ENCODE measurements at regions not wholly inside any gene's neighbourhood (a gene's known extent, or its start where the extent isn't known, plus 50 kb on each side); places are given as distances from the start of the nearest gene placed in this dataset.

DNA sequence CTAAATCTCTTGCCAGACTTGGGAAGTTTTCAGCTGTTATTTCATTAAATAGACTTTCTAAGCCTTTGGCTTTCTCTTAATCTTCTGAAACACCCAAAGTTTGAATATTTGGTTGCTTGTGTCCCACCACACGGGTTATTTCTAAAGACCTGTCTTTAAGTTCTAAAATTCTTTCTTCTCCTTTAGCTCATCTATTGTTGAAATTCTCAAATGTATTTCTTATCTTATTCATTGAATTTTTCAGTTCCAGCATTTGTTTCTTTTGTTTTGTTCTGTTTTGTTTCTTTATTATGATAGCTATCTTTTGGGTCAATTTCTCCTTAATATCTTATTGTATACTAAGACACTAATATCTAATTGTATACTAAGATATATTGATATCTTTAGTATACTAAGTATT lies 97.0 kb downstream of the ARRDC4 start:
- Histone ChIP-seq H3K36me3 (no peaks in the 10 kb centered on the region), H3K9me3 (peaks cover 9 to 13% of the 10 kb centered on the region in 2 donors), H3K4me3 (no peak overlapping the region), H3K27me3 (no peaks in the 10 kb centered on the region), H3K27ac (no peak overlapping the region), H3K4me1 (no peaks in the 10 kb centered on the region)
- 64 to 83% methylated on average over 1 of the region's 1 CpG for WGBS, 2 donors (ENCODE audit: low coverage in 1 of 2)
- no peak for DNase-seq
- TF ChIP-seq POLR2A (IDR thresholded peaks at IDR 0.05) = no peak
- TF ChIP-seq, protein P1, sequence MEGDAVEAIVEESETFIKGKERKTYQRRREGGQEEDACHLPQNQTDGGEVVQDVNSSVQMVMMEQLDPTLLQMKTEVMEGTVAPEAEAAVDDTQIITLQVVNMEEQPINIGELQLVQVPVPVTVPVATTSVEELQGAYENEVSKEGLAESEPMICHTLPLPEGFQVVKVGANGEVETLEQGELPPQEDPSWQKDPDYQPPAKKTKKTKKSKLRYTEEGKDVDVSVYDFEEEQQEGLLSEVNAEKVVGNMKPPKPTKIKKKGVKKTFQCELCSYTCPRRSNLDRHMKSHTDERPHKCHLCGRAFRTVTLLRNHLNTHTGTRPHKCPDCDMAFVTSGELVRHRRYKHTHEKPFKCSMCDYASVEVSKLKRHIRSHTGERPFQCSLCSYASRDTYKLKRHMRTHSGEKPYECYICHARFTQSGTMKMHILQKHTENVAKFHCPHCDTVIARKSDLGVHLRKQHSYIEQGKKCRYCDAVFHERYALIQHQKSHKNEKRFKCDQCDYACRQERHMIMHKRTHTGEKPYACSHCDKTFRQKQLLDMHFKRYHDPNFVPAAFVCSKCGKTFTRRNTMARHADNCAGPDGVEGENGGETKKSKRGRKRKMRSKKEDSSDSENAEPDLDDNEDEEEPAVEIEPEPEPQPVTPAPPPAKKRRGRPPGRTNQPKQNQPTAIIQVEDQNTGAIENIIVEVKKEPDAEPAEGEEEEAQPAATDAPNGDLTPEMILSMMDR (IDR thresholded peaks at IDR 0.05) = no peak
- no peak for TF ChIP-seq POLR2AphosphoS5 (IDR thresholded peaks at IDR 0.05)
- TF ChIP-seq EP300 (IDR thresholded peaks at IDR 0.05; ENCODE audit: low read depth) = no peak
- in situ Hi-C loops (cut with MboI; ENCODE audit: low pct_ligation_motif_present in 1 of 4, low pct_unique_long_range_greater_than_20kb in 1 of 4, low sequenced_read_pairs in 3 of 4) = no loop called here
- intact Hi-C loops (cut with DNase I; ENCODE audit: low total_unique reads) = no loop called here

DNA sequence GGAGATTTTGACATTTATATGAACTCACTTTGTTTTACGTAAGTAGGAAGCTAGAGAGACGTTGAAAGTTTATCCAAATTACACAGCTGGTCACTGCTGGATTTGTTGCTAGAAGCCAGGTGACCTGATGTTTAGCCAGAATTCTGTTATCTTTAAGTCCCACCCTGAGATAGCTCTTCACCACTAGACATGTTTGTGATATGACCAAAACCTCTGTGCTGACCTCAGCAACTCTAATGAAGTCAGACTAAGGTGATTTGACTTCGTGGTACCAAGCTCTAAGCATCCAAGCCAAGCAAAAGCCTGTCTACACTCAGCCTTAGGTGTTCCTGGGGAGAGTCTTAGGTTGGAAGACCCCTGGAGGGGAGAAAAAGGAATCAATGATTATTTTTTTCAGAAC lies 102.4 kb downstream of the ARRDC4 start:
- H3K27me3 ChIP-seq = no peaks in the 10 kb centered on the region
- 66 to 100% methylated on average over 1 to 3 of the region's 3 CpGs for WGBS, 2 donors (ENCODE audit: low coverage in 1 of 2)
- no peak overlapping the region for H3K4me3 ChIP-seq
- in situ Hi-C loops (cut with MboI; ENCODE audit: low pct_ligation_motif_present in 1 of 4, low pct_unique_long_range_greater_than_20kb in 1 of 4, low sequenced_read_pairs in 3 of 4) = no loop called here
- peaks cover 4 to 5% of the 10 kb centered on the region in 2 donors for H3K9me3 ChIP-seq
- no peaks in the 10 kb centered on the region for H3K4me1 ChIP-seq
- DNase-seq = no peak
- H3K27ac ChIP-seq = no peak overlapping the region
- H3K36me3 ChIP-seq = no peaks in the 10 kb centered on the region
- TF ChIP-seq POLR2AphosphoS5 (IDR thresholded peaks at IDR 0.05) (no peak), EP300 (IDR thresholded peaks at IDR 0.05; ENCODE audit: low read depth) (no peak), POLR2A (IDR thresholded peaks at IDR 0.05) (no peak)
- TF ChIP-seq, protein P1 (IDR thresholded peaks at IDR 0.05) = no peak
- intact Hi-C loops (cut with DNase I; ENCODE audit: low total_unique reads) = no loop called here

DNA sequence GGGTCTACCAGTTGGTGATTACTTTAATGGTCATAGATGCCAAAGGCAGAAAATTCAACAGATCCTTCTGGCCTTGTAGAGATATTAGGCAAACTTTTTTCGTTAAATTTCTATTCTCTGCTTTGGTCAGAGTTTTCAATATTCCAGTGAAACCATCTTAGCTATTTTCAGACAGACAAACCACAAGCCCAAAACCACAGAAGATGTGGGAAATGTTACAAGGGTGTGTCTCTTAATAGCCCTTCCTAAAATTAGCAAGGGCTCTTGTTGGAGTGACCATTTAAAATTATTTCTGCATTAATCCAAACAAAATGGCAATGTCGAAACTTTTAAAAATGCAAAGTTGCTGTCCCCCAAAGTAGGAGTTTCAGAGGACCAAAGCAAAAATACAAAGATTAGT lies 102.8 kb downstream of the ARRDC4 start:
- 52 to 64% methylated on average over 2 of the region's 2 CpGs for WGBS, 2 donors (ENCODE audit: low coverage in 1 of 2)
- H3K36me3 ChIP-seq = no peaks in the 10 kb centered on the region
- in situ Hi-C loops (cut with MboI; ENCODE audit: low pct_ligation_motif_present in 1 of 4, low pct_unique_long_range_greater_than_20kb in 1 of 4, low sequenced_read_pairs in 3 of 4) = no loop called here
- no peaks in the 10 kb centered on the region for H3K4me1 ChIP-seq
- no peak for DNase-seq
- intact Hi-C loops (cut with DNase I; ENCODE audit: low total_unique reads) = no loop called here
- H3K9me3 ChIP-seq = peaks cover 0 to under 1% of the 10 kb centered on the region in 2 donors
- no peak overlapping the region for H3K4me3 ChIP-seq
- TF ChIP-seq POLR2A (IDR thresholded peaks at IDR 0.05) = no peak
- no peak for TF ChIP-seq EP300 (IDR thresholded peaks at IDR 0.05; ENCODE audit: low read depth)
- TF ChIP-seq, protein P1 (IDR thresholded peaks at IDR 0.05) = no peak
- TF ChIP-seq POLR2AphosphoS5 (IDR thresholded peaks at IDR 0.05) = no peak
- H3K27me3 ChIP-seq = no peaks in the 10 kb centered on the region
- no peak overlapping the region for H3K27ac ChIP-seq

DNA sequence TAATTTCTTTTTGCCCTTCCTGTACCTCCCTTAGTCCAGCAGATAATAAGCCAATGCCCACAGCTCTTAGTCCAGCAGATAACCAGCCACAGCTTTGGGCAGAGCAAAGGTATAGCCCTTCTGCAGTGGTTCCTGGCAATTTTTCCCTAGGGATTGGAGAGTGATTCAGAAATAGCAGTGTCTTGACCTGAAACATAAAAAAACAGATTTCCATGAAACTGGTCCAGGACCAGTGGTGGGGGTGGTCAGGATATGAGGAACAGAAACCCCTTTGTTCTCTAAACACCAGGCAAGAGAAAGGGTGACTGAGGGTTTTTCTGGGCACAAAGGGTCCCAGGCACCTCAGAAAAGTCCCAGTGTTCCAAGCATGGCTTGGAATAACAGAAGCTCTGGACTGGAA lies 103.4 kb downstream of the ARRDC4 start:
- in situ Hi-C loops (cut with MboI; ENCODE audit: low pct_ligation_motif_present in 1 of 4, low pct_unique_long_range_greater_than_20kb in 1 of 4, low sequenced_read_pairs in 3 of 4) (no loop called here), intact Hi-C loops (cut with DNase I; ENCODE audit: low total_unique reads) (no loop called here)
- H3K27me3 ChIP-seq = no peaks in the 10 kb centered on the region
- H3K4me3 ChIP-seq = no peak overlapping the region
- H3K36me3 ChIP-seq = no peaks in the 10 kb centered on the region
- no peak for TF ChIP-seq POLR2AphosphoS5 (IDR thresholded peaks at IDR 0.05)
- TF ChIP-seq, protein P1 (IDR thresholded peaks at IDR 0.05) = no peak
- no peak for TF ChIP-seq POLR2A (IDR thresholded peaks at IDR 0.05)
- no peak for TF ChIP-seq EP300 (IDR thresholded peaks at IDR 0.05; ENCODE audit: low read depth)
- H3K27ac ChIP-seq = no peak overlapping the region
- no peak for DNase-seq
- no peaks in the 10 kb centered on the region for H3K9me3 ChIP-seq
- no peaks in the 10 kb centered on the region for H3K4me1 ChIP-seq
